Spinal cord (tissue), 9 donors: ENCODE measurements at regions not wholly inside any gene's neighbourhood (a gene's known extent, or its start where the extent isn't known, plus 50 kb on each side); places are given as distances from the start of the nearest gene placed in this dataset.
A peak's percentile ranks its signal among the peaks of the same experiment; 100 is the strongest.
"Not testable (repeated sequence)": the region's sequence is repeated elsewhere in the genome, so short reads cannot be mapped to it uniquely, and the experiment has no call there.

Experiments used
- DNase-seq, 6 donors: peaks; one replicate each; pipeline versions ENCODE4 v3.0.0 to v3.0.0-alpha.2; 2013 to 2015; ENCODE audit warnings: low spot score in 6 of 6, low read depth in 4 of 6
- H3K27ac ChIP-seq: one replicate; pipeline ENCODE4 v1.5.1; 2013; ENCODE audit warnings: low read depth, low read length, control low read depth
- H3K27me3 ChIP-seq: one replicate; pipeline ENCODE4 v1.6.1; 2013; ENCODE audit warnings: low read length; ENCODE audit not compliant: control insufficient read depth, insufficient read depth
- H3K36me3 ChIP-seq: one replicate; pipeline ENCODE4 v1.6.1; 2013; ENCODE audit warnings: low read length; ENCODE audit not compliant: control insufficient read depth, insufficient read depth
- H3K4me1 ChIP-seq: one replicate; pipeline ENCODE4 v1.6.1; 2013; ENCODE audit warnings: low read length; ENCODE audit not compliant: control insufficient read depth, insufficient read depth
- H3K4me3 ChIP-seq: one replicate; pipeline ENCODE4 v1.5.1; 2013; ENCODE audit warnings: low read depth, low read length, control low read depth
- H3K9me3 ChIP-seq: one replicate; pipeline ENCODE4 v1.6.1; 2013; ENCODE audit warnings: low read length; ENCODE audit not compliant: control insufficient read depth, insufficient read depth
- WGBS: methylation state at CpG from one replicate; pipeline ENCODE4 v1.1.5; 2013; ENCODE audit warnings: missing lambda C conversion rate; ENCODE audit not compliant: insufficient coverage; 5-methylcytosine and 5-hydroxymethylcytosine counted together
- donor health status: healthy.

- WGBS = 60% methylated on average over 1 of the region's 4 CpGs
- DNase-seq = no peak
- H3K36me3 ChIP-seq = no peaks in the 10 kb centered on the region
- no peak overlapping the region for H3K27ac ChIP-seq
- H3K9me3 ChIP-seq = no peaks in the 10 kb centered on the region
- no peaks in the 10 kb centered on the region for H3K4me1 ChIP-seq
- no peak overlapping the region for H3K4me3 ChIP-seq
- H3K27me3 ChIP-seq = peaks cover 3% of the 10 kb centered on the region
Measured at GRCh38 chrX:112218388-112218787, 135.8 kb upstream of the TRPC5 start.

GRCh38 chrX:112211459-112211858 is 128.9 kb upstream of the TRPC5 start:
- no peaks in the 10 kb centered on the region for H3K36me3 ChIP-seq
- H3K27me3 ChIP-seq = peaks cover 3% of the 10 kb centered on the region
- no peaks in the 10 kb centered on the region for H3K9me3 ChIP-seq
- H3K27ac ChIP-seq = no peak overlapping the region
- H3K4me1 ChIP-seq = no peaks in the 10 kb centered on the region
- 71% methylated on average over 1 of the region's 3 CpGs for WGBS
- no peak overlapping the region for H3K4me3 ChIP-seq
- DNase-seq = no peak

- Histone ChIP-seq H3K27me3 (no peaks in the 10 kb centered on the region), H3K36me3 (no peaks in the 10 kb centered on the region), H3K9me3 (no peaks in the 10 kb centered on the region), H3K4me1 (no peaks in the 10 kb centered on the region), H3K27ac (no peak overlapping the region), H3K4me3 (no peak overlapping the region)
- no peak for DNase-seq
- no CpG with 5 or more reads among the region's 3 CpGs for WGBS
Measured at GRCh38 chrX:112197840-112198239, 115.3 kb upstream of the TRPC5 start.

GRCh38 chrX:112190646-112191045 is 108.1 kb upstream of the TRPC5 start:
- Histone ChIP-seq H3K27ac (no peak overlapping the region), H3K9me3 (no peaks in the 10 kb centered on the region), H3K4me1 (no peaks in the 10 kb centered on the region), H3K4me3 (no peak overlapping the region), H3K27me3 (peaks cover 5% of the 10 kb centered on the region), H3K36me3 (no peaks in the 10 kb centered on the region)
- DNase-seq = no peak
- WGBS = 60% methylated on average over 2 of the region's 4 CpGs

- H3K36me3 ChIP-seq, H3K9me3 ChIP-seq, DNase-seq, H3K27ac ChIP-seq, H3K27me3 ChIP-seq, H3K4me3 ChIP-seq, H3K4me1 ChIP-seq: not testable (repeated sequence)
- 80% methylated on average over 3 of the region's 3 CpGs for WGBS
Measured at GRCh38 chrX:112181361-112181760, 98.8 kb upstream of the TRPC5 start.

- WGBS = 92% methylated on average over 2 of the region's 2 CpGs
- Histone ChIP-seq H3K36me3 (no peaks in the 10 kb centered on the region), H3K9me3 (no peaks in the 10 kb centered on the region), H3K27ac (no peak overlapping the region), H3K4me3 (no peak overlapping the region), H3K27me3 (no peaks in the 10 kb centered on the region), H3K4me1 (no peaks in the 10 kb centered on the region)
- no peak for DNase-seq
Measured at GRCh38 chrX:112164420-112164819, 81.8 kb upstream of the TRPC5 start.

- no peaks in the 10 kb centered on the region for H3K36me3 ChIP-seq
- peak in 1 of 6 donors; percentile 1 for DNase-seq
- no peak overlapping the region for H3K27ac ChIP-seq
- whole genome bisulfite sequencing = no CpG with 5 or more reads among the region's 3 CpGs
- H3K4me3 ChIP-seq = no peak overlapping the region
- H3K4me1 ChIP-seq = no peaks in the 10 kb centered on the region
- no peaks in the 10 kb centered on the region for H3K27me3 ChIP-seq
- H3K9me3 ChIP-seq = no peaks in the 10 kb centered on the region
Measured at GRCh38 chrX:112163906-112164305, 81.3 kb upstream of the TRPC5 start.

- peaks cover 2% of the 10 kb centered on the region for H3K9me3 ChIP-seq
- H3K4me3 ChIP-seq = no peak overlapping the region
- H3K36me3 ChIP-seq = no peaks in the 10 kb centered on the region
- no peak overlapping the region for H3K27ac ChIP-seq
- no CpG with 5 or more reads among the region's 2 CpGs for WGBS
- peaks cover 2% of the 10 kb centered on the region for H3K27me3 ChIP-seq
- H3K4me1 ChIP-seq = no peaks in the 10 kb centered on the region
- DNase-seq = no peak
Measured at GRCh38 chrX:112148397-112148796, 65.8 kb upstream of the TRPC5 start.

GRCh38 chrX:112147206-112147605 is 64.6 kb upstream of the TRPC5 start:
- no peak overlapping the region for H3K27ac ChIP-seq
- H3K4me1 ChIP-seq = no peaks in the 10 kb centered on the region
- DNase-seq = peak in 2 of 6 donors; percentile 8 to 15
- H3K9me3 ChIP-seq = no peaks in the 10 kb centered on the region
- no peaks in the 10 kb centered on the region for H3K36me3 ChIP-seq
- 29% methylated on average over 1 of the region's 2 CpGs for WGBS
- no peak overlapping the region for H3K4me3 ChIP-seq
- H3K27me3 ChIP-seq = peaks cover 2% of the 10 kb centered on the region

GRCh38 chrX:112137276-112137675 is 54.7 kb upstream of the TRPC5 start:
- H3K9me3 ChIP-seq = peaks cover 3% of the 10 kb centered on the region
- H3K36me3 ChIP-seq = no peaks in the 10 kb centered on the region
- 55% methylated on average over 2 of the region's 4 CpGs for WGBS
- no peak overlapping the region for H3K4me3 ChIP-seq
- no peaks in the 10 kb centered on the region for H3K4me1 ChIP-seq
- no peak for DNase-seq
- no peak overlapping the region for H3K27ac ChIP-seq
- no peaks in the 10 kb centered on the region for H3K27me3 ChIP-seq
